Loucy (cell line): ENCODE measurements at regions not wholly inside any gene's neighbourhood (a gene's known extent, or its start where the extent isn't known, plus 50 kb on each side); places are given as distances from the start of the nearest gene placed in this dataset.

Experiments used
- H2AFZ ChIP-seq: fragments of 200-600 bp; sonication (generic); 2 replicates; pipeline ENCODE4 v1.6.0; 2016; ENCODE audit warnings: antibody characterized with exemption, mild to moderate bottlenecking, low read length, moderate library complexity
- H3F3A ChIP-seq: fragments of 200-600 bp; 2 replicates; pipeline ENCODE4 v1.6.0; 2016; ENCODE audit warnings: antibody characterized with exemption, low read depth, mild to moderate bottlenecking
- H3K27me3 ChIP-seq: fragments of 200-600 bp; sonication (generic); 2 replicates; pipeline ENCODE4 v1.6.1; 2014; ENCODE audit warnings: low read length, mild to moderate bottlenecking; ENCODE audit not compliant: insufficient read depth, poor library complexity, severe bottlenecking
- H3K36me3 ChIP-seq: fragments of 200-600 bp; sonication (generic); 2 replicates; pipeline ENCODE4 v1.6.1; 2016; ENCODE audit warnings: low read length; ENCODE audit not compliant: insufficient read depth
- H3K4me1 ChIP-seq: fragments of 200-600 bp; sonication (generic); 2 replicates; pipeline ENCODE4 v1.5.1; 2014; ENCODE audit warnings: low read length, mild to moderate bottlenecking; ENCODE audit not compliant: insufficient read depth, poor library complexity, severe bottlenecking
- H3K4me2 ChIP-seq: fragments of 200-600 bp; sonication (generic); 2 replicates; pipeline ENCODE4 v1.6.0; 2014; ENCODE audit warnings: antibody characterized with exemption, low read length, low read depth, mild to moderate bottlenecking; ENCODE audit not compliant: poor library complexity, severe bottlenecking
- H3K4me3 ChIP-seq: fragments of 200-600 bp; sonication (generic); 2 replicates; pipeline ENCODE4 v1.5.1; 2014; ENCODE audit warnings: low read length, mild to moderate bottlenecking, mixed read lengths; ENCODE audit not compliant: poor library complexity, severe bottlenecking
- H3K79me2 ChIP-seq: fragments of 200-600 bp; sonication (generic); 2 replicates; pipeline ENCODE4 v1.6.1; 2014; ENCODE audit warnings: low read length; ENCODE audit not compliant: insufficient read depth
- H3K9ac ChIP-seq: fragments of 200-600 bp; sonication (generic); 2 replicates; pipeline ENCODE4 v1.6.0; 2014; ENCODE audit warnings: mild to moderate bottlenecking, low read depth, low read length, moderate library complexity; ENCODE audit not compliant: poor library complexity, severe bottlenecking
- H3K9me2 ChIP-seq: fragments of 200-600 bp; sonication (generic); replicated peaks from 2 replicates; pipeline ENCODE4 v1.6.1; 2016; ENCODE audit warnings: low read depth, low read length, mixed read lengths
- H3K9me3 ChIP-seq: fragments of 200-600 bp; sonication (generic); 2 replicates; pipeline ENCODE4 v1.6.1; 2014; ENCODE audit warnings: mild to moderate bottlenecking, antibody characterized with exemption, low read length, low read depth; ENCODE audit not compliant: insufficient read depth
- H4K20me1 ChIP-seq: fragments of 200-600 bp; sonication (generic); 2 replicates; pipeline ENCODE4 v1.6.0; 2014; ENCODE audit warnings: antibody characterized with exemption, low read length, mild to moderate bottlenecking; ENCODE audit not compliant: insufficient read depth, poor library complexity, severe bottlenecking
- CTCF ChIP-seq: fragments of 200-600 bp; sonication (generic); conservative IDR thresholded peaks from 2 replicates; pipeline ENCODE4 v1.5.1; 2014; ENCODE audit warnings: mild to moderate bottlenecking, antibody characterized with exemption, low read length
- EZH2phosphoT487 ChIP-seq: fragments of 200-600 bp; IDR thresholded peaks from 2 replicates; pipeline ENCODE4 v1.6.1; 2018; ENCODE audit warnings: antibody characterized with exemption, mild to moderate bottlenecking, moderate library complexity, borderline replicate concordance

DNA sequence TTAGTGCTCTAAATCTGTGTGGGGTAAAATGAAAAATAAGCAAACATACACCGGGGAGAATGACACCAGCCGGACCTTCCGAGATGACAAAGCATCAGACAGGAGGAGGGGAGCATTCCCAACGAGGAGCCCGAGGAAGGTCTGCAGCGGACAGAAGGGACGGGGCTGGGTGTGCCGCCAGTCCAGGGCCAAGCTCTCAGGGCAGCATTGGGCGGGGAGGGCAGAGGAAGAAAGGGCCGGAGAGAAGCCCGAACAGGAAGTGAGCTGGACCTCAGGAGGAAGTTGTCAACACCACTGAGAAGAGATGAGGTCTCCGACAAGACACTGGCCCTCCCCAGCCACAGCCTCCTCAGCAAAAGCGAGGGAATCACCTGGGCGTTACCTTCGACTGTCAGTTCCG lies 182.6 kb upstream of the RNF32 start:
- H3K27me3 ChIP-seq = no peaks in the 10 kb centered on the region
- H3K4me3 ChIP-seq = no peak overlapping the region
- no peaks in the 10 kb centered on the region for H3K36me3 ChIP-seq
- no peaks in the 10 kb centered on the region for H3K9me2 ChIP-seq
- no peak overlapping the region for H3K9ac ChIP-seq
- H3K4me2 ChIP-seq = no peak overlapping the region
- H3K9me3 ChIP-seq = no peaks in the 10 kb centered on the region; the same call in 1 of the 2 replicates
- no peak overlapping the region for H2AFZ ChIP-seq
- no peaks in the 10 kb centered on the region for H3K79me2 ChIP-seq
- no peaks in the 10 kb centered on the region for H3F3A ChIP-seq
- H4K20me1 ChIP-seq = no peaks in the 10 kb centered on the region
- no peaks in the 10 kb centered on the region for H3K4me1 ChIP-seq
- no peak for TF ChIP-seq CTCF
- no peak for TF ChIP-seq EZH2phosphoT487

DNA sequence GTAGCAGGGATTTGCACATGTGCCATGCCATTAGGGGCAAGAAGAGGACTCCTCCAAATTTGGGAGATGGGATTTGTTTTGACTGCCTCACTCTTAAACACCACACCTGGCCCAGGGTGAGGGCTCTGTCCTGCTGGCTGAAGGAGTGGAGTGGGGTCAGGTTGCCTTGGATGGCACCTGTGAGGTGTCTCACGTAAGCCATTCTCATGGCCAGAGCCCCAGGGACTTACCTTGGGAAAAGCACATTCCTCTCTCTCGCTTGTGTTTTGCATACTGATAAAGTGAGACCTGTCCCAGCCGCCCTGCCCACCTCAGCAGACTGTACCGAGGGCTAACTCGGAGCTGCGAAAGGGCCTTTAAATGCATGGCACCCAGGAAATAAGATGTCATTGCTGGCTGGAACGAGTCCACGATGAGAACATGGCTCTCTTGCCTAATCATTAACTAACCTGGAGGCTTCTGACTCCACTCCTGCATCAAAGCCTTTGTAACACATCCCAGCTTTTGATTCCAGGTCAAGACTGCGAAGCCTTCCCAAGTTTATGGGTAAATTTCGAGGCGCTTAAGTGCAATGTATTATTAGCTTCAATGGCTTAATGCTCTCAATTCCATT lies 184.0 kb upstream of the RNF32 start:
- Histone ChIP-seq H3K4me2 (no peak overlapping the region), H3K79me2 (no peaks in the 10 kb centered on the region), H3F3A (no peaks in the 10 kb centered on the region), H3K27me3 (no peaks in the 10 kb centered on the region), H3K9me2 (no peaks in the 10 kb centered on the region), H3K9ac (no peak overlapping the region), H4K20me1 (no peaks in the 10 kb centered on the region), H3K36me3 (no peaks in the 10 kb centered on the region), H3K4me1 (no peaks in the 10 kb centered on the region), H2AFZ (no peak overlapping the region), H3K9me3 (no peaks in the 10 kb centered on the region; the same call in 1 of the 2 replicates), H3K4me3 (no peak overlapping the region)
- TF ChIP-seq EZH2phosphoT487 = no peak
- no peak for TF ChIP-seq CTCF

- Histone ChIP-seq H3K36me3 (no peaks in the 10 kb centered on the region), H3K79me2 (no peaks in the 10 kb centered on the region), H3F3A (no peaks in the 10 kb centered on the region), H3K9ac (no peak overlapping the region), H3K4me1 (no peaks in the 10 kb centered on the region), H3K27me3 (no peaks in the 10 kb centered on the region), H3K4me2 (no peak overlapping the region), H3K9me3 (no peaks in the 10 kb centered on the region; the same call in 1 of the 2 replicates), H3K4me3 (no peak overlapping the region), H2AFZ (no peak overlapping the region), H3K9me2 (no peaks in the 10 kb centered on the region), H4K20me1 (no peaks in the 10 kb centered on the region)
- no peak for TF ChIP-seq EZH2phosphoT487
- TF ChIP-seq CTCF = no peak
These were observed 184.5 kb upstream of the RNF32 start for GRCh38 chr7:156456032-156456431.
